Retinal pigment epithelial cell (primary cell): ENCODE measurements at regions not wholly inside any gene's neighbourhood (a gene's known extent, or its start where the extent isn't known, plus 50 kb on each side); places are given as distances from the start of the nearest gene placed in this dataset.

ENCODE experiments used
- DNase-seq: peaks from one replicate; pipeline ENCODE4 v3.0.0-alpha.2; 2010; ENCODE audit warnings: low read depth
- H3K4me3 ChIP-seq: 2 replicates; pipeline ENCODE4 v1.5.1; 2011; ENCODE audit warnings: mild to moderate bottlenecking, low read length, control low read depth, moderate library complexity
- TF ChIP-seq, protein P1 (sequence below): conservative IDR thresholded peaks from 2 replicates; pipeline ENCODE4 v1.5.1; 2011; ENCODE audit warnings: low read depth, low read length, control low read depth, inconsistent platforms

DNA sequence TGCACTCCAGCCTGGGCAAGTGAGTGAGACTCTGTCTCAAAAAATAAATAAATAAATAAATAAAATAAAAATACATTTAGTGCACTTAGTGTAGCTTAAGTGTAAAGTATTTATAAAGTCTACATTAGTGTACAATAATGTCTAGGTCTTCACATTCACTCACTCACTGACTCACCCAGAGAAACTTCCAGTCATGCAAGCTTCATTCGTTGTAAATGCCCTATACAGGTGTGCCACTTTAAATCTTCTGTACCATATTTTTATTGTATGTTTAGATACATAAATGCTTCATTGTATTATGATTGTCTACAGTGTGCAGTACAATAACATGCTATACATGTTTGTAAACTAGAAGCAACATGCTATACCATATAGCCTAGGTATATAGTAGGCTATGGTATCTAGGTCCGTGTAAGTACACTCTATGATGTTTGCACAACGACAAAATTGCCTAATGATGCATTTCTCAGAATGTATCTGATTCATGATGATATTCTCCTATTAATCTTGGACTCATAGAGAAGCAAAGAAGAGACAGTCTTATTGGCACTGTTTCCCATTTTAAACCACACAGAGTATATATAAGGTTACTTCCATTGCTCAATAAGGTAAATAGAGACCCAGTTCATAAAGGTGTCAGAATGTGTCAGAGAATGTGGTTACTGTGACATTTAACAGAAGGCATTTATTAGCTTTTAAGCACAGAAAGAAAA is 1314.9 kb downstream of the CDH11 start:
- H3K4me3 ChIP-seq, result no peak overlapping the region
- no peak for DNase-seq
- TF ChIP-seq, protein P1, sequence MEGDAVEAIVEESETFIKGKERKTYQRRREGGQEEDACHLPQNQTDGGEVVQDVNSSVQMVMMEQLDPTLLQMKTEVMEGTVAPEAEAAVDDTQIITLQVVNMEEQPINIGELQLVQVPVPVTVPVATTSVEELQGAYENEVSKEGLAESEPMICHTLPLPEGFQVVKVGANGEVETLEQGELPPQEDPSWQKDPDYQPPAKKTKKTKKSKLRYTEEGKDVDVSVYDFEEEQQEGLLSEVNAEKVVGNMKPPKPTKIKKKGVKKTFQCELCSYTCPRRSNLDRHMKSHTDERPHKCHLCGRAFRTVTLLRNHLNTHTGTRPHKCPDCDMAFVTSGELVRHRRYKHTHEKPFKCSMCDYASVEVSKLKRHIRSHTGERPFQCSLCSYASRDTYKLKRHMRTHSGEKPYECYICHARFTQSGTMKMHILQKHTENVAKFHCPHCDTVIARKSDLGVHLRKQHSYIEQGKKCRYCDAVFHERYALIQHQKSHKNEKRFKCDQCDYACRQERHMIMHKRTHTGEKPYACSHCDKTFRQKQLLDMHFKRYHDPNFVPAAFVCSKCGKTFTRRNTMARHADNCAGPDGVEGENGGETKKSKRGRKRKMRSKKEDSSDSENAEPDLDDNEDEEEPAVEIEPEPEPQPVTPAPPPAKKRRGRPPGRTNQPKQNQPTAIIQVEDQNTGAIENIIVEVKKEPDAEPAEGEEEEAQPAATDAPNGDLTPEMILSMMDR, result no peak

GRCh38 chr16:63804126-63804525 is 1317.7 kb downstream of the CDH11 start:
- no peak for DNase-seq
- TF ChIP-seq, protein P1, result no peak
- H3K4me3 ChIP-seq, result no peak overlapping the region

DNA sequence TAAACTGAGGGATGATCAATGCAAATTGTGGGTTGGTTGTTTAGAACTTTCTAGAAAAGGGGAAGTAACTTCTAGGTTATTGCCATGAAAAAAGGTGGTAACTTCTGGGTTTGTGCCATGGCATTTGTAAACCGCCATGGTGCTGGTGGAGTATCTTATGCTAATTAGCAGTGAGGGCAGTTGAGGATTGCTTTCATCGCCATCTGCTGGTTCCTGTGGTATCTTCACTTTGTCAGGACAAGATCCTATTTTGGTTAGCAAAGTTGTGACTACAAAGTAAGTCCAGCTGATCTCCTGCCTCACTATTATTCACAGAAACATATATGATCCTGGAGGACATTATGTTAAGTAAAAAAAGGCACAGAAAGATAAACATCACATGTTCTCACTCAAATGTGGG is 1332.3 kb downstream of the CDH11 start:
- DNase-seq, result no peak

DNA sequence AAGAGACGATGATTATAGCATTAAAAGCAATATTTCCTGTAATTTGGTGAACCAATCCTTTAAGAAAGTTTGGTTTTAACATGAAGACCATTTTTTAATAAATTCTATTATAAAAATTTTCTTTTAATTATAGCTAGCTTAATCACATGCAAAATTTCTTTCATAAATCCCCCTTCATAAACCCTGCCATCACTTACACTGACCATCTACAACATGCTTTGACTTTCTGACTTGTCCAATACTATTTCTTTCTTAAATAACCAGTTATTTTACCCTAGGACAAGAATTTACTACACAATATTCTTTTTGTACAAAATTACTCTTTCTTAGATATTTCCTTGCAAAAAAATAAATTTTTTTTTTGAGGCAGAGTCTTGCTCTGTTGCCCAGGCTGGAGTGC is 1334.8 kb downstream of the CDH11 start:
- TF ChIP-seq, protein P1, result no peak
- DNase-seq, result no peak
- H3K4me3 ChIP-seq, result no peak overlapping the region

More for the DNA sequence above, 1332.3 kb downstream of the CDH11 start:
- H3K4me3 ChIP-seq, result no peak overlapping the region
- TF ChIP-seq, protein P1, result no peak

DNA sequence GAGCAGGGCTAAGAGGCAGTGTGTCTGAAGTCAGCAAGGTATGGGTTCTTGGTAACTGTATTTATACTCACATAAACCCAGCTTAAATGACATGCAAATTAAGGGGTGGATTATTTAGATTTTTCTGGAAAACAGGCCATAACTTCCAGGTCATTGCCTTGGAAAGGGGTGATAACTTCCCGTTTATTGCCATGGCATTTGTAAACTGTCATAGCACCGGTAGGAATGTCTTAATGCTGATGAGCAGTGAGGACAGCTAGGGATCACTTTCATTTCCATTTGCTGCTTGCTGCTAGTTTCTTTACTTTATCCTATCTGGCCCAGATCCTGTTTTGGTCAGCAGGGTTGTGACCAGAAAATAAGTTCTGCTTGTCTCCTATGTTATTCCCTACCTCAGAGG is 1336.7 kb downstream of the CDH11 start:
- DNase-seq, result no peak
- no peak overlapping the region for H3K4me3 ChIP-seq
- TF ChIP-seq, protein P1, result no peak

- DNase-seq, result no peak
- TF ChIP-seq, protein P1, result no peak
- H3K4me3 ChIP-seq, result no peak overlapping the region
These were observed 1345.4 kb downstream of the CDH11 start for GRCh38 chr16:63776437-63776836.

DNA sequence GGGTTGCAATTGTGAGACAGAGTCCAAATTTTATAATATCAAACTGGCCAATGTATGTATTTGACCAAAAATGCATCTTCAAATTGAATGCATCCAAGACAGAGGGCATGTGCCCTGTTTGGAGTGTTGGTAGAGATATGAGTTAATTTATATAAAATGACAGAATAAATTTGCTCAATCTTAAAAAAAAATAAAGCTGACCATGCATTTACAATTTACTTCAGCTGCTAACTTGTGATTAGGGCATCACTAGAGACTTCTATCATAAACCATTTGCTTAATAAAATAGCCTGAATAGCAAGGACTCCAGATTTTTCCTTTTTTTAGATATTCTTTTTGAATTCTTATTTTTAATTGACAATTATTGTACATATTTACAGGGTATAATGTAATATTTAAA is 1345.8 kb downstream of the CDH11 start:
- no peak overlapping the region for H3K4me3 ChIP-seq
- TF ChIP-seq, protein P1, result no peak
- no peak for DNase-seq
